ENCODE measurements at regions not wholly inside any gene's neighbourhood (a gene's known extent, or its start where the extent isn't known, plus 50 kb on each side); places are given as distances from the start of the nearest gene placed in this dataset.
"Not testable (repeated sequence)": the region's sequence is repeated elsewhere in the genome, so short reads cannot be mapped to it uniquely, and the experiment has no call there.

DNA sequence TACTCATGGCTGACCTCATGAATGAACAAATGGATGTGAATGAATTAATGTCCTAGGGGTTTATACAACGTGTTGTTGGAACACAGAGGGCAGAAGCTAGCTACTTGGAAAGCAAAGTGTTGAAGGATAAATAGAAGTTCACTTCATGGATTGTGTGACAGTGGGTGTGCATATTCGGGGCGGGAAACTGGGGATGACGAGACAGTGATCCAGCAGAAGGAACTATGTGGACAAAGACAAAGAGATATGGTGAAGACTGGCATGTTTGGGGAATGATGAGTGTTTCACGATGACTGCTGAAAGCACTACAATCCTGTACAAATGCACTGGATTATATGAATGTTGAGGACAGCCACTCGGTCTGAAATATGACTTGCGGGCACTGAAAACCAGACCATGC lies 250.5 kb upstream of the C16orf82 start:
- intact Hi-C loops (cut with DNase I) = no loop called here
- no peak for DNase-seq (ENCODE audit: low spot score)

DNA sequence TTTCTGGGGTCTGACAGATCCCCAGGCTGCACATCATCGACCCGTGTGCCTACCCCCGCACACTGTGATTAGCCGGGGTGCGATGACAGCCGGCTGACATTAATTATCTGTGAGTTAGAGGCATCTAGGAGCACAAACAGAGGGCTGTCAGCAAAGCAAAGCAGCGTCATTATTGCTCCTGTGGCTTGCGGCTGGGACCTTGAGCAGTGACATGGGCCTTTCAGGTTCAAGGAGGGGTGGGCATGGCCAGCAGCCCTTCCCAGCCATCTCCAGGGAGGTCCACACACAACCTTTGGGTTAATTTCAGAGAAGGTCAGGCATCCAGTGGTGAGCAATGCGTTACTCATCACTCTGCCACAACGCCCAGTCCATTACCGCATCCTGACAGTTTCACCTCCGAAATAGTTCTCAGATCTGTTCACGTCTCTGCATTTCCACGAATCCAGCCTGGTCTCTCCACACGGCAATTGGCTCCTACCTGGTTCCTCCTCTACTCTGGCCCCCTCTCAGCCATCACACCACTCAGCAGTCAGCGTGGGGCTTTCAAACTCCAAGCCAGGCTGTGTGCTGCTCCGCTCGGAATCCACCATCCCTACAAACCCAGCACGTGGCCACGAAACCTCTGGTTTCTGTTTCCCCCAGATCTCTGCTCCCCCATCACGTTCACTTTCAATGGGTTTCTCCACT lies 249.7 kb upstream of the C16orf82 start:
- intact Hi-C loops (cut with DNase I) = no loop called here
- no peak for DNase-seq (ENCODE audit: low spot score)

DNA sequence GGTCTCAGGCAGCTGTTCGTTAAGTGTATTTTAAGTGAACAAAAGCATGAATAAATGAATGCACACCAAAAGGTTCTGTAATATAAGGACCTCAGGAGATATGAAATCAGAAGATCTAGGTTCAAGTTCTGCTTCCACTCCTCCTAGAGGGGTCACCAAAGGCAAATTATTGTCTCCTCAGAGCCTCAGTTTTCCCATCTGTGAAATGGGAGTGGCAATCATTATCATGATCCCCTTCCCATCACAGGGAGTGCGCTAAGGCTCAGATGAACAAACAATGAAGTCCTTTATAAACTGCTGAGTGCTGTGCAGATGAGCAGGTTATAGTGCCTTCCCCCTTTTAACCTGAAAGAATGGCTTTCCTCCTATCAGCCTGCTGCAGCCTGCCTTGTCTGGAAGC lies 248.3 kb upstream of the C16orf82 start:
- no peak for DNase-seq (ENCODE audit: low spot score)
- intact Hi-C loops (cut with DNase I) = no loop called here

DNA sequence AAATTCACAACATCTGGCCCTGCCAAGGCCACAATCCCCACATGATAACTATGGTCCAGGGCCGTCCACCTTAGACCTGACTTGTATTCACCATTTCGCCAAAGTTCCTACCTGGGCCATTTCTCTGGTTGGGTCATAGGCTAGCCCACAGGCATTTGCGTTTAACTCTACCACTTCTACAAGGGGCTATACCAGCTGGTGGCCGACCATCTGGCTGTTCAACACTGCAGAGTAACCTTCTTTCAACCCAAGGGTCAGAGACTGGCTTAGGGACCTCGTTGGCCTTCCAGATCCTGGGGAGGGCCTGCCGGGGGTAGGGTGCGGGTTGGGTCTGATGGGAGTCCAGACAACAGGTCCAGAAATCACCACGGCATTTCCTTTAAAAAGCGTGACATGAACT lies 242.3 kb upstream of the C16orf82 start:
- intact Hi-C loops (cut with DNase I) = no loop called here
- no peak for DNase-seq (ENCODE audit: low spot score)

DNA sequence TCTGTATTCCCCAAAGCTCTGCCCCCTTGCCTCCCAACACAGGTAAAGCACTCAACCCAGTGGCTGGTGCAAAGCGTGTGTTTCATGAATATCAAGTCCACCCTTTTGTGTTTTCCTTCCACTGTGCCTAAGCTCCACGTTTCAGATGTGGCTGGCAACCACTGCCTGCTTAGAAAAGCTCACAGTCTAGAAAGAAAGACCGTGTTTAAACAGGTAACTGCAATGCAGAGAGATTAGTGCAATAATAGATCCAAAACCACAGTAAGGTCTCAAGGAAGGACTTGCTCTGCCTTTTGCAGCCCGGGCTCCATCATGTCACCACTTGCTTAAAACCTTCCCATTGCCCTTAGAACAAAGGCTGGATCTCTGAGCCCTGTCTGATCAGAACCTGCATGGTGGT lies 240.2 kb upstream of the C16orf82 start:
- intact Hi-C loops (cut with DNase I) = no loop called here
- DNase-seq (ENCODE audit: low spot score) = no peak

DNA sequence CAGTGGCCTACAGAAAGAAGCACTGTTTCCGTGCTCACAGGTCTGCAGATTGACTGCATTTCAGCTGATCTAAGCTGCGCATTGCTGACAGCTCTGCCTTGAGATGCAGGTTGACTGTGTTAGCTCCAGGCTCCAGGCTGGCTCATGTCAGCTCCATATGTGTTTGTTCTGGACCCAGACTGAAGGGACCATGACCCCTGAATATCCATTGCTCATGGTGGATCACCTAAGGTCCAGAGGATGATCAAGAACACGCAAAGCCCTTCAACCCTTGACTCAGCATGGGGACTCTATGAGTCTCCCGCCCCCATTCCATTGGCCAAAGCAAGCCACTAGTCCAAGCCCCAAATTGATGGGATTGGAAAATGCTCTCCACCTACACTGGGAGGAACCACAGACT lies 239.3 kb upstream of the C16orf82 start:
- intact Hi-C loops (cut with DNase I) = no loop called here
- DNase-seq (ENCODE audit: low spot score) = no peak

DNA sequence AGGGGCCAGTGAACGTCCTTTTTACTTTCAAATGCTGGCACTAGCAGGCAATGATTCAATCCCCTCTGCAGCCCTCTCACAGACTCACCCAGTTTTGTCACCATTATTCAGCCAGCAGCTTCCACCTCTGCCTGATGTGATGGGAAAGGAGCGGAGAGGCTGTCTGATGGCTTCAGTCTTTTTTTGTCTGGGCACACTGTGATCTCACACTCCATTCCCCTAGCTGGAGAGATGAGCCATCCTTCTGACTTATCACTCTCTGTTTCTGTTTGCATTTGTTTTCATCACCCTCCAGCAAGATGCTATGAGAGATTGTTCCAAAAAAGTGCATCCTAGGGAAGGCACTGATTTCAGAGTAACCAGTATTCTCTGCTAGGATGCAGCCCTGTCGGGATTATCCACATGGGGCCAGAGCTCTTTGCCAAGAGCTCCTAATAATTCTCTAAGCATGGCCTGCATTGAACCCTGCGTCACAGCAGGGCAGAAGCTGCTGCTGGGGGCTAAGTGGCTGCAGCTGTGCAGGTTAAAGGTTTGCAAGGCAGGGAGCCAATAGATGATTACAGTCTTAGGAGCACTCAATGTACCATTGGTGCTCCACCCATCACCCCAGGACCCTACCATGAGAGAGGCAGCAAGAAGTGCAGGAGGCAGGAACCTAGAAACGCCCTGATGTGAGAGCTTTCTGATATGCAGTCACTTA lies 236.1 kb upstream of the C16orf82 start:
- intact Hi-C loops (cut with DNase I) = no loop called here

DNA sequence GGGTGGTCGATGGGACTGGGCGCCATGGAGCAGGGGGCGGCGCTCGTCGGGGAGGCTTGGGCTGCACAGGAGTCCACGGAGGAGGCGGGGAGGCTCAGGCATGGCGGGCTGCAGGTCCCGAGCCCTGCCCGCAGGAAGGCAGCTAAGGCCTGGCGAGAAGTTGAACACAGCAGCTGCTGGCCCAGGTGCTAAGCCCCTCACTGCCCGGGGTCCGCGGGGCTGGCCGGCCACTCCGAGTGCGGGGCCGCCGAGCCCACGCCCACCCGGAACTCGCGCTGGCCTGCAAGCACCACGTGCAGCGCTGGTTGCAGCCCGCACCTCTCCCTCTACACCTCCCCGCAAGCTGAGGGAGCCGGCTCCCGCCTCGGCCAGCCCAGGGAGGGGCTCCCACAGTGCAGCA lies 230.6 kb upstream of the C16orf82 start:
- intact Hi-C loops (cut with DNase I); DNase-seq (ENCODE audit: low spot score): not testable (repeated sequence)

More for the DNA sequence above, 236.1 kb upstream of the C16orf82 start:
- no peak for DNase-seq (ENCODE audit: low spot score)

DNA sequence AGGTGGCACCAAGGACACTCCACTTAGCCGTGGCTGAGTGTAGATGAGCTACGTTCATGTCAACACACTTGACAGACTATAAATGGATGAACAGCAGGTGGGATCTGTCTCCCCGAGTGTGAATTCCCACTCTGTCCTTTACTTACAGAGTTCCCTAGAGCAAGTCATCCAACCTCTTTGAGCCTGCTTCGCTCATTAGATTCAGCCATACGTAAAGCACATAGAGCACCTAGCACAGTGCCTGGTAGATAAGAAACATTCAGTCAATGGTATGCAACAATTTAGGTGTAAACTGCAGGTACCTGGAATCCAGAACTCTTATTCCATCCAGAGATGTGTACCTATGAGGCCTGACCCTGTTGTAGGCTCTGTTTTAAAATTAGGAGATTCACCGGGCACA lies 227.8 kb upstream of the C16orf82 start:
- DNase-seq (ENCODE audit: low spot score) = no peak
- intact Hi-C loops (cut with DNase I) = no loop called here

DNA sequence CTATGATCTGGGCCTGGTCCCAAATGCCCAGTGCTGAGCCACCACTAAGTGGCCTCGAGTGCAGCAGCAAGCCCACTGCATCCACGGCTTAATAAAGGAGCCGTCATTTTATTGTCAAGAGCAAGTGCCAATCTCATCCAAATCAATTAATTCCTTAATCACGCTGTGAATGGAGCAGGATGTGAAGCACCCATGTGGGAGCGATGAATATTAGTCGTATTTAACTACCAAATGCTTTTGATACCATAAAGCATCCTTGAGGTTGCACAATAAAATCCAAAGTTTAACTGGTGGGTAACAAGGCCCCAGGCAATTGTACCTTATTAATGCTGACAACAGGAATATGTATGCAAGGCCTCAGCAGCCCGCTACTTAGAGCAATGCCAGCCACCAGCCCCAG lies 226.0 kb upstream of the C16orf82 start:
- intact Hi-C loops (cut with DNase I) = no loop called here
- DNase-seq (ENCODE audit: low spot score) = no peak

DNA sequence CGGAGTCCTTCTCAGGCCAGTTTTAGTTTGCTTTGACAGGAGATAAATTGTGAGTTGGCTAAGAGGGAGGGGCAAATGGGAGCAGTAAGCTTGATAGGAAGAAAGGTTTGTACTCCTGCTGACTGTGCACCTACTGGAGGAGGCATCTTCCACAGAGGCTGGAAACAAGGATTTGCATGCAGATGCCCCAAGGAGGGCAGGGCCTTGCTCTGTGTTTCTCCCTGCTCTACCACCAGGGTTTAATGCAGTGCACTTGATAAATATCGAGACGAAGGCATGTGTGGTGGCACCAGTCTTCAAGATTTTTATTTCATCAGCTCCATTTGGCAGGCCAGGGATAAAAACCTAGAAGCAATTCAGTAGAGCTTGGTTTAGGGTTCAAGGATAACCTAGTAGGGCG lies 210.5 kb upstream of the C16orf82 start:
- DNase-seq (ENCODE audit: low spot score) = no peak
- intact Hi-C loops (cut with DNase I) = no loop called here

DNA sequence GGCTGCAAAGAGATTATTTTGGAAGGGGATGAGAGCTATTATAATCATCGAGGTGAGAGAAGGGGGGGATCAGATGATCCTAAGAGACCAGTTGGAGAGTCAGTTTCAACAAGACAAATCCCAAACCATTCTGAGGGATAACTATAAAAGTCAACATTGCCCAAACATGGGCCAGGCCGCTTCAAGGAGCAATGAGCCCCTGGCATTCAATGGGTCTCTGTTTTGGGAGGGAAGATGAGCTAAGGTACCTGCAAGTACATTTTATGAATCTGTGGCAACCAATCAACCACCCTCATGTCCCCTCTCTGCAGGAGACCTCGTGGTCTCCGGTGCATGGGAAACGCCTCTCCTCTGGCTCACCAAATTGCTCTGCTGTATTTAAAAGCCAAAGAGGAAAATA lies 209.9 kb upstream of the C16orf82 start:
- no peak for DNase-seq (ENCODE audit: low spot score)
- intact Hi-C loops (cut with DNase I) = no loop called here

DNA sequence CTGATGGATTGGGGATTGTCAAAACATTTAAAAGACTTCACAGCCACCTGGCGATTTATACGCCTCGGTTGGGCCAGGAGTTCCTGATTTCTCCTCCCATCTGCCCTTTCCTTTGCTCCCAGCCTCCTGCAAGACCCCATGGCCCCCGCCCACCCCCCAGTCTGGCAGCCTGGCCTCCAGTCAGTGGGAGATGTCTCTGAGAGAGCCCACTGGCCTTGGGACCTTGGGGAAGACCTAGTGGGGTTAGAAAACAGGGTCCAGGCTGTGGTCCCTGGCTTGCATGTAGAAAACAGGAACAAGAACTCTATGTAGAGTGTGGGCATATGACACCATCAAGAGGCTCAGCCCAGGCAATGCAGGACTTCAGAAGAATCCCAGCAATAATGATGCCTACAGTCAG lies 209.4 kb upstream of the C16orf82 start:
- intact Hi-C loops (cut with DNase I) = no loop called here
- DNase-seq (ENCODE audit: low spot score) = no peak

DNA sequence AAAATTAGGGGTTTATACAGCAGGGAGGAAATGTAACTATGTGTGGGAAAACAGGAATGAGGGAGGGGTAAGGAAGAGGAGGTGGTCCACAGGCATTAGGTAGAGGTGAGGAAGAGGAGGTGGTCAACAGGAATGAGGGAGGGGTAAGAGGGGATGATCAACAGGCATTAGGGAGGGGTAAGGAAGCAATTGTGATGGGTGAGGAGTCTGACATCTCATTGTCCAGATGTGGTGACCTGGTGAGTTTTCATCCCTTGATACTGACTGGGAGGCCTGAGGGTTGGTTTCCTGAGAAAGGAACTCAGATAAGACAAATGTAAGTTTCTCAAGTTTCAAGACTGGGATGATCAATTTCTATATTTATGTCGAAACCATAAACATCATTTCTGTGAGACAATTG lies 206.2 kb upstream of the C16orf82 start:
- intact Hi-C loops (cut with DNase I) = no loop called here
- no peak for DNase-seq (ENCODE audit: low spot score)

DNA sequence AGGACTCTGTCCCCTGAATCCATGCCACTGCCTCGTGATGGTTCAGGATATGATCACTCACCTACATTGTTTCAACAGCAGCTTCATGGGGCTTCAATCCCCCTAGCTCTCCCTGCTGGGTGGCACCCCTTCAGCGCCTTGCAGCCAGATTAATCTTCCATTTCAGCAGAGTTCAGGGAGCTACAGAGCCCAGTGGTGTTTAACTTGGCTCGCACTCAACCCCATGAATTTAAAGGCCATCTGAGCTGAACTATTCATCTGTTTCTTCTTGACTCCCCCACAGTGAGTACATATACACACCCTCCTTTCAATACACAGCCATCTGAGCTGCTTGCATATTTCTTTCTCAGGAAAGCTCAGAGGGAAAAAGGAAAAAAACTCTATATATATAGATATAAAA lies 202.8 kb upstream of the C16orf82 start:
- DNase-seq (ENCODE audit: low spot score) = no peak
- intact Hi-C loops (cut with DNase I) = no loop called here

DNA sequence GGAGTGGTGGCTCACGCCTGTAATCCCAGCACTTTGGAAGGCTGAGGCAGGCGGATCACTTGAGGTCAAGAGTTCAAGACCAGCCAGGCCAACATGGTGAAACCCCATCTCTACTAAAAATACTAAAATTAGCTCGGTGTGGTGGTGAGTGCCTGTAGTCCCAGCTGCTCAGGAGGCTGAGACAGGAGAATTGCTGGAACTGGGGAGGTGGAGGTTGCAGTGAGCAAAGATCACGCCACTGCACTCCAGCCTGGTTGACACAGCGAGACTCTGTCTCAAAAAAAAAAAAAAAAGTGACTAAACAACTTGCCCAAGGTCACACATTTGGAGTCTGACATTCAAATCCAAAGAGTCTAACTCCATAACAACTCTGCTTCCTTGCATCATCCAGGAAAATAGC lies 192.4 kb upstream of the C16orf82 start:
- DNase-seq (ENCODE audit: low spot score); intact Hi-C loops (cut with DNase I): not testable (repeated sequence)

DNA sequence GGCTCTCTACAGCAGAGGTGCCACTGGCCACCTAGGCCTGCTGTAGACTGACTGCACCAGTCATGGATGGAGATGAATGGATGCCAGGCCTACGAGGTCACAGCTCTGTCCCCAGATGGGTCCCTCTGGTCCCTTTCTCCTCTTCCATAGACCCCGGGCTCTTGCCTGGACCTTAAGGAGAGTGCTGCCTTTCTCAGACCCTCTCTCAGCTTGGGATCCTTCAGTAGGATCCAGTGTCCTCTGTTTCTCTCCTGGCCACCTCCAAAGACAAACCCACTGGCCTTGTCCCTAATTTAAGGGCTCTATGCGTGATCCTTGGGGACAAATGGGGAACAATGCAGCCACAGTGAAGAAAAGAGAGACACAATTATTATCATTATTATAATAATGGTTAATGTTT lies 189.3 kb upstream of the C16orf82 start:
- intact Hi-C loops (cut with DNase I) = no loop called here
- DNase-seq (ENCODE audit: low spot score) = no peak

DNA sequence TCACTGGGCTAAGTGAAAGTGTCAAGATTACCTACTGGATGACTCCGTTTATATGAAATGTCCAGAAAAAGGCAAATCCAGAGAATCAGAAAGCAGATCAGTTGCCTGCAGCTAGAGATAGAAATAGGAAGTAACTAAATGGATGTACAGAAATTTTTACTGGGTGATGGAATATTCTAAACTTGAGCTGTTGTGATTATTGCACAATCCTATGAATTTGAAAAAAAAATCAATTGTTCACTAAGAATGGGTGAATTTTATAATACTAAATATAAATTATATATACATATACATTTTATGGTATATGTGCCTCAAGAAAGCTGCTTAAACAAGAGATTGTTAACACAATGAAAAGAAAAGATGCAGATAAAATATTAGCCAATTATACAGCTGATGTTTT lies 181.1 kb upstream of the C16orf82 start:
- no peak for DNase-seq (ENCODE audit: low spot score)
- intact Hi-C loops (cut with DNase I) = no loop called here

DNA sequence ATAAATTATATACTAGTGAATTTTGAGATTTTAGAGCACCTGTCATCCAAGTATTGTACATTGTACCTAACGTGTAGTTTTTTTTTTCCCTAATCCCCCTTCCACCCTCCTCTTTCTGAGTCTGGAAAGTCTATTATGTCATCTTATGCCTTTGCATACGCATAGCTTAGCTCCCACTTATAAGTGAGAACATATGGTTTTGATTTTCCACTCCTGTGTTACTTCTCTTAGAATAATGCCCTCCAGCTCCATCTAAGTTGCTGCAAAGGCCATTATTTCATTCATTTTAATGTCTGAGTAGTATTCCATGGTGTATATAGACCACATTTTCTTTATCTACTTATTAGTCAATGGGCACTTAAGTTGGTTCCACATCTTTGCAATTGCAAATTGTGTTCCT lies 177.0 kb upstream of the C16orf82 start:
- DNase-seq (ENCODE audit: low spot score) = no peak
- intact Hi-C loops (cut with DNase I) = no loop called here

DNA sequence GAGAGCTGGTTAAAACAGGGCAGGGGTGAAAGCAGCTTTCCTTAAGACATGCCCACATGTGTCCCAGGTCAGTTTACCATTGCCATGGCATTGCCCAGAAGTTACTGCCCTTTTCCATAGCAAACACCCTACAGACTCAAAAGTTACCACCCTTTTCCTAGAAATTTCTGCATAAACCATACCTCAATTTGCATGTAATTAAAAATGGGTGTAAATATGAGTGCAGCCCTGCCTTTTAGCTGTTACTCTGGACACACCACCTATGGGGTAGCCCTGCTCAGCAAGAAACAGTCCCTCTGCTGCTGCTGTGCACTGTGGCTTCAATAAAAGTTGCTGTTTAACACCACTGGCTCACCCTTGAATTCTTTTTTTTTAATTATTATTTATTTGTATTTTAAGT lies 168.5 kb upstream of the C16orf82 start:
- no peak for DNase-seq (ENCODE audit: low spot score)
- intact Hi-C loops (cut with DNase I) = no loop called here

DNA sequence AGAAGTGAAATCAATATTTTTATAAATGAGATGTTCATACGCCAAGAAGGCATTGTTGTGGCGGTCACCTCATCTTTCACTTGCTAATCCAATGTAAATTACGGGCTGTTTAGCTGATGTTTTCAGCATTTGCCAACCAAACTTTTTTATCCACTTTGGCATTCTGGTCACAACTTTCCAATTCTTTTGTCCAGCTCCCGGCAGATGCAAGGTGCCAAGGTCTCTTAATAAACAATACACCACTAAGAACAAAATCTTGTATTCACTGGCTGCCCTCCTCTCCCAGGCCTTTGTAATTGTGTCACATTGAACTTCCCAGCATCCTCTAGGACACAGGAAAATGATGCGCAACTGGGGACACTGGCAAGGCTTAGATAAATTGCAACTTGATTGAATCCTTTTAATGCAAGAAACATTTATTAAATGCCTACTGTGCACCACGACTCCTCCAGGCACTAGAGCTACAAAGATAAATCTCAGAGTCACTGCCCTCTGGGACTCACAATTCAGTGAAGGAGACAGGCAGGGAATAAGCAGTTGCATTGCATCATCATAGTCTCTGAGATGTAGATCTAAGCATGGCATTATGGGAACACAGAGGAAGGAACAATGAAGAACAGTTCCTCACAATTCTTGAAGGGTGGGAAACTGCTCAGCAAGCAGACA lies 165.4 kb upstream of the C16orf82 start:
- intact Hi-C loops (cut with DNase I) = no loop called here
- no peak for DNase-seq (ENCODE audit: low spot score)
